HCT116 (cell line): ENCODE measurements at regions not wholly inside any gene's neighbourhood (a gene's known extent, or its start where the extent isn't known, plus 50 kb on each side); places are given as distances from the start of the nearest gene placed in this dataset.

Experiments
- ATAC-seq: fragments of 200-7000 bp; cut with Tn5 transposase; 2 replicates; pipeline ENCODE4 v1.9.1; 2020; ENCODE audit warnings: mild to moderate bottlenecking, moderate library complexity
- BruUV-seq: library from RNA; stranded (reverse); fragments of 400-500 nt; replicated peaks from 2 replicates; lab custom pipeline; 2021; lab: Mats Ljungman, UMichigan
- CTCF ChIA-PET: fragments of 300-600 bp; sonication (Branson Sonifier 250); formaldehyde crosslinking; loops from one replicate; lab custom pipeline; 2021; ENCODE audit warnings: antibody characterized with exemption; lab: Charles Lee
- POLR2A ChIA-PET: fragments of 300-600, 350-600 bp; sonication (Branson Sonifier 250); formaldehyde crosslinking; loops from one replicate; lab custom pipeline; 2021; ENCODE audit warnings: antibody characterized with exemption; lab: Charles Lee
- RAD21 ChIA-PET, 2 experiments: fragments of 300-600 bp; sonication (Branson Sonifier 250); formaldehyde crosslinking; loops; one replicate each; lab custom pipeline; 2023; ENCODE audit warnings: low total read pairs in 2 of 2; ENCODE audit not compliant: uncharacterized antibody in 2 of 2, unreplicated experiment in 2 of 2, low non-redundant PET in 1 of 2; lab: Charles Lee
- DNase-seq: peaks from one replicate; pipeline ENCODE4 v3.0.0-alpha.2; 2010; ENCODE audit warnings: low read depth, low spot score
- H2AFZ ChIP-seq: fragments of 200-600 bp; shearing (Covaris generic), sonication (generic); 2 replicates; pipeline ENCODE4 v1.6.1; 2017; ENCODE audit warnings: low read depth, mixed run types, mixed read lengths, antibody characterized with exemption, low read length; ENCODE audit not compliant: poor library complexity, severe bottlenecking
- H3K27ac ChIP-seq: 2 replicates; pipeline ENCODE4 v1.5.1; 2012; ENCODE audit warnings: low read depth, low read length
- H3K27me3 ChIP-seq: fragments of 200-600 bp; sonication (generic); 2 replicates; pipeline ENCODE4 v1.6.1; 2016; ENCODE audit warnings: mixed run types, low read length, mixed read lengths; ENCODE audit not compliant: insufficient read depth
- H3K36me3 ChIP-seq, 2 experiments: fragments of 200-500 bp in 1 of 2; fragments of 200-600 bp in 1 of 2; sonication (Bioruptor generic) in 1 of 2; sonication (generic) in 1 of 2; 2 replicates each; pipeline versions ENCODE4 v1.5.1 to v1.6.1; 2014 to 2016; ENCODE audit warnings: low read length in 2 of 2, inconsistent platforms in 1 of 2, mixed read lengths in 1 of 2, mixed run types in 1 of 2; ENCODE audit not compliant: insufficient read depth in 2 of 2, control insufficient read depth in 1 of 2
- H3K4me1 ChIP-seq, 2 experiments: fragments of 200-600 bp in 1 of 2; sonication (generic) in 1 of 2; 2 replicates each; pipeline versions ENCODE4 v1.5.1 to v1.6.1; 2012 to 2017; ENCODE audit warnings: low read length in 2 of 2, inconsistent platforms in 1 of 2, mild to moderate bottlenecking in 1 of 2, mixed read lengths in 1 of 2, mixed run types in 1 of 2, moderate library complexity in 1 of 2; ENCODE audit not compliant: insufficient read depth in 2 of 2, control insufficient read depth in 1 of 2
- H3K4me2 ChIP-seq: fragments of 200-600 bp; sonication (generic); 2 replicates; pipeline ENCODE4 v1.6.1; 2017; ENCODE audit warnings: mixed run types, low read length, mixed read lengths
- H3K4me3 ChIP-seq, 2 experiments: fragments of 200-600 bp in 1 of 2; sonication (generic) in 1 of 2; replicated peaks in 1 of 2; 2 replicates each; pipeline ENCODE4 v1.5.1; 2011 to 2016; ENCODE audit warnings: low read length in 2 of 2, control low read depth in 1 of 2, low read depth in 1 of 2, mild to moderate bottlenecking in 1 of 2, mixed read lengths in 1 of 2, mixed run types in 1 of 2
- H3K79me2 ChIP-seq: fragments of 200-600 bp; sonication (generic); 2 replicates; pipeline ENCODE4 v1.6.1; 2017; ENCODE audit warnings: mild to moderate bottlenecking, mixed run types, low read length, moderate library complexity, mixed read lengths; ENCODE audit not compliant: insufficient read depth
- H3K9ac ChIP-seq: fragments of 200-600 bp; sonication (generic); 2 replicates; pipeline ENCODE4 v1.6.1; 2016; ENCODE audit warnings: low read length, mixed read lengths
- H3K9me2 ChIP-seq: fragments of 200-600 bp; sonication (generic), shearing (Covaris generic); 2 replicates; pipeline ENCODE4 v1.6.1; 2017; ENCODE audit warnings: mixed run types, mild to moderate bottlenecking, moderate library complexity; ENCODE audit not compliant: insufficient read depth
- H3K9me3 ChIP-seq, 2 experiments: fragments of 200-500 bp in 1 of 2; fragments of 200-600 bp in 1 of 2; sonication (Bioruptor generic) in 1 of 2; sonication (generic) in 1 of 2; 2 replicates each; pipeline ENCODE4 v1.6.1; 2014 to 2017; ENCODE audit warnings: low read length in 2 of 2, mixed read lengths in 2 of 2, inconsistent platforms in 1 of 2, low read depth in 1 of 2, mild to moderate bottlenecking in 1 of 2, mixed run types in 1 of 2, moderate library complexity in 1 of 2; ENCODE audit not compliant: control insufficient read depth in 1 of 2, insufficient read depth in 1 of 2
- H4K20me1 ChIP-seq: fragments of 200-600 bp; sonication (generic), shearing (Covaris generic); 2 replicates; pipeline ENCODE4 v1.6.1; 2017; ENCODE audit warnings: mixed run types, mild to moderate bottlenecking, moderate library complexity; ENCODE audit not compliant: insufficient read depth
- CEBPB ChIP-seq: IDR thresholded peaks from 2 replicates; pipeline ENCODE4 v1.6.1; 2012; ENCODE audit warnings: low read depth
- CTCF ChIP-seq, 3 experiments: fragments of 200-600 bp in 1 of 3; sonication (generic) in 1 of 3; IDR thresholded peaks in 2 of 3; conservative IDR thresholded peaks in 1 of 3; 2 replicates each; pipeline ENCODE4 v1.5.1; 2012 to 2017; ENCODE audit warnings: low read depth in 2 of 3, low read length in 2 of 3, antibody characterized with exemption in 1 of 3, borderline replicate concordance in 1 of 3, control low read depth in 1 of 3, mild to moderate bottlenecking in 1 of 3, mixed read lengths in 1 of 3, mixed run types in 1 of 3, moderate library complexity in 1 of 3; ENCODE audit not compliant: insufficient read depth in 1 of 3
- EZH2 ChIP-seq: fragments of 200-600 bp; sonication (generic); IDR thresholded peaks from 2 replicates; pipeline ENCODE4 v1.6.1; 2017; ENCODE audit warnings: antibody characterized with exemption, mixed run types
- FOSL1 ChIP-seq: IDR thresholded peaks from 2 replicates; pipeline ENCODE4 v1.6.1; 2012; ENCODE audit warnings: low read depth
- JUND ChIP-seq: IDR thresholded peaks from 2 replicates; pipeline ENCODE4 v1.6.1; 2012
- MAX ChIP-seq: IDR thresholded peaks from 2 replicates; pipeline ENCODE4 v1.6.1; 2012
- RAD21 ChIP-seq: IDR thresholded peaks from 2 replicates; pipeline ENCODE4 v1.6.1; 2012; ENCODE audit warnings: low read depth, mild to moderate bottlenecking
- REST ChIP-seq: IDR thresholded peaks from 2 replicates; pipeline ENCODE4 v1.6.1; 2012; ENCODE audit warnings: low read depth
- SP1 ChIP-seq: IDR thresholded peaks from 2 replicates; pipeline ENCODE4 v1.6.1; 2012; ENCODE audit warnings: low read depth
- SRF ChIP-seq: IDR thresholded peaks from 2 replicates; pipeline ENCODE4 v1.6.1; 2012; ENCODE audit warnings: low read depth
- TCF7L2 ChIP-seq: IDR thresholded peaks from 2 replicates; pipeline ENCODE4 v1.7.0; 2011; ENCODE audit warnings: borderline replicate concordance, inconsistent platforms; ENCODE audit not compliant: insufficient read depth, insufficient read length; ENCODE audit errors: extremely low read depth
- ZBTB33 ChIP-seq: IDR thresholded peaks from 2 replicates; pipeline ENCODE4 v1.6.1; 2011; ENCODE audit warnings: mild to moderate bottlenecking, low read length, moderate library complexity; ENCODE audit not compliant: insufficient replicate concordance; ENCODE audit errors: extremely low read depth
- ZFX ChIP-seq: fragments of 450-650 bp; IDR thresholded peaks from 2 replicates; pipeline ENCODE4 v1.6.1; 2017
- ZNF274 ChIP-seq: fragments of 200-500 bp; sonication (Bioruptor generic); IDR thresholded peaks from 2 replicates; pipeline ENCODE4 v1.6.1; 2014; ENCODE audit warnings: mild to moderate bottlenecking, low read depth, low read length, inconsistent platforms
- intact Hi-C: fragments of 100-400 bp; cut with micrococcal nuclease; formaldehyde crosslinking; loops from 2 replicates; pipeline ENCODE4 v1.10.0; 2022

- H3K9me3 ChIP-seq = no peaks in the 10 kb centered on the region
- ChIA-PET POLR2A (no interaction called here), RAD21 (no interaction called here), CTCF (no interaction called here)
- H3K27me3 ChIP-seq = no peaks in the 10 kb centered on the region
- H4K20me1 ChIP-seq = no peaks in the 10 kb centered on the region
- H3K4me3 ChIP-seq = no peak overlapping the region
- no peak overlapping the region for H2AFZ ChIP-seq
- no peaks in the 10 kb centered on the region for H3K36me3 ChIP-seq
- H3K9me2 ChIP-seq = no peaks in the 10 kb centered on the region
- H3K4me2 ChIP-seq = no peak overlapping the region
- intact Hi-C loops = no loop called here
- no peak for DNase-seq
- no peak for ATAC-seq
- H3K4me1 ChIP-seq = no peaks in the 10 kb centered on the region
- H3K27ac ChIP-seq = no peak overlapping the region
- BruUV-seq = no TSS peak
- no peak for TF ChIP-seq RAD21
- no peak for TF ChIP-seq JUND
- TF ChIP-seq SRF = no peak
- TF ChIP-seq SP1 = no peak
- no peak for TF ChIP-seq REST
- TF ChIP-seq EZH2 = no peak
- no peak for TF ChIP-seq TCF7L2
- no peak for TF ChIP-seq CTCF (IDR thresholded peaks at IDR 0.05 in 2 of 3, conservative IDR thresholded peaks at IDR 0.05 in 1 of 3; ENCODE audit: borderline replicate concordance in 1 of 3, insufficient read depth in 1 of 3, low read depth in 2 of 3, low read length in 2 of 3)
- no peak for TF ChIP-seq ZFX
- TF ChIP-seq ZNF274 = no peak
- TF ChIP-seq ZBTB33 = no peak
- TF ChIP-seq MAX = no peak
- no peak for TF ChIP-seq FOSL1
- no peak for TF ChIP-seq CEBPB
- no peak overlapping the region for H3K9ac ChIP-seq
- no peaks in the 10 kb centered on the region for H3K79me2 ChIP-seq
These were observed 480.3 kb upstream of the ALCAM start for GRCh38 chr3:104886220-104886995.
